Neuron (in vitro differentiated cells): ENCODE measurements at regions not wholly inside any gene's neighbourhood (a gene's known extent, or its start where the extent isn't known, plus 50 kb on each side); places are given as distances from the start of the nearest gene placed in this dataset.
"Not testable (repeated sequence)": the region's sequence is repeated elsewhere in the genome, so short reads cannot be mapped to it uniquely, and the experiment has no call there.

Experiments
- H2AFZ ChIP-seq: one replicate; pipeline ENCODE4 v1.6.1; 2013; ENCODE audit warnings: low read depth, mild to moderate bottlenecking, inconsistent platforms, low read length, moderate library complexity
- H3K27me3 ChIP-seq: one replicate; pipeline ENCODE4 v1.6.1; 2013; ENCODE audit warnings: low read length; ENCODE audit not compliant: insufficient read depth
- H3K36me3 ChIP-seq: one replicate; pipeline ENCODE4 v1.6.1; 2013; ENCODE audit warnings: low read length; ENCODE audit not compliant: insufficient read depth
- H3K4me1 ChIP-seq: one replicate; pipeline ENCODE4 v1.6.1; 2013; ENCODE audit warnings: low read length; ENCODE audit not compliant: insufficient read depth
- H3K4me3 ChIP-seq: 2 replicates; pipeline ENCODE4 v1.5.1; 2013; ENCODE audit warnings: mild to moderate bottlenecking, low read length, moderate library complexity
- H3K9me3 ChIP-seq: one replicate; pipeline ENCODE4 v1.6.1; 2013; ENCODE audit warnings: low read length

GRCh38 chr1:79705218-79705617, 698.7 kb upstream of the ADGRL4 start:
- Histone ChIP-seq H3K36me3 (no peaks in the 10 kb centered on the region), H2AFZ (no peak overlapping the region), H3K4me3 (no peak overlapping the region), H3K4me1 (no peaks in the 10 kb centered on the region), H3K27me3 (no peaks in the 10 kb centered on the region), H3K9me3 (no peaks in the 10 kb centered on the region)

- Histone ChIP-seq H3K27me3 (no peaks in the 10 kb centered on the region), H2AFZ (no peak overlapping the region), H3K4me1 (no peaks in the 10 kb centered on the region), H3K36me3 (no peaks in the 10 kb centered on the region), H3K4me3 (no peak overlapping the region), H3K9me3 (no peaks in the 10 kb centered on the region)
Observed at GRCh38 chr1:79704067-79704466, 697.5 kb upstream of the ADGRL4 start.

- not testable (repeated sequence) for H3K4me3 ChIP-seq, H3K4me1 ChIP-seq
Observed at GRCh38 chr1:79702336-79702999, 695.9 kb upstream of the ADGRL4 start.

GRCh38 chr1:79695138-79695537, 688.6 kb upstream of the ADGRL4 start:
- no peaks in the 10 kb centered on the region for H3K36me3 ChIP-seq
- peak overlapping the region; percentile 51 for H2AFZ ChIP-seq
- H3K4me1 ChIP-seq = peaks cover 4% of the 10 kb centered on the region
- H3K27me3 ChIP-seq = no peaks in the 10 kb centered on the region
- H3K4me3 ChIP-seq = no peak overlapping the region
- H3K9me3 ChIP-seq = no peaks in the 10 kb centered on the region

More at GRCh38 chr1:79702336-79702999, 695.9 kb upstream of the ADGRL4 start:
- not testable (repeated sequence) for H2AFZ ChIP-seq, H3K9me3 ChIP-seq, H3K27me3 ChIP-seq, H3K36me3 ChIP-seq

GRCh38 chr1:79694241-79694640, 687.7 kb upstream of the ADGRL4 start:
- H3K4me1 ChIP-seq = peaks cover 4% of the 10 kb centered on the region
- H2AFZ ChIP-seq = peak overlapping the region; percentile 51
- no peaks in the 10 kb centered on the region for H3K36me3 ChIP-seq
- no peak overlapping the region for H3K4me3 ChIP-seq
- H3K9me3 ChIP-seq = no peaks in the 10 kb centered on the region
- no peaks in the 10 kb centered on the region for H3K27me3 ChIP-seq

- Histone ChIP-seq H2AFZ (no peak overlapping the region), H3K36me3 (no peaks in the 10 kb centered on the region), H3K4me3 (no peak overlapping the region)
Observed at GRCh38 chr1:79693441-79694114, 687.0 kb upstream of the ADGRL4 start.

GRCh38 chr1:79692519-79692918, 686.0 kb upstream of the ADGRL4 start:
- Histone ChIP-seq H2AFZ (no peak overlapping the region), H3K9me3 (no peaks in the 10 kb centered on the region), H3K27me3 (no peaks in the 10 kb centered on the region), H3K4me1 (peaks cover 4% of the 10 kb centered on the region), H3K4me3 (no peak overlapping the region), H3K36me3 (no peaks in the 10 kb centered on the region)

More at GRCh38 chr1:79693441-79694114, 687.0 kb upstream of the ADGRL4 start:
- peaks cover 4% of the 10 kb centered on the region for H3K4me1 ChIP-seq
- no peaks in the 10 kb centered on the region for H3K27me3 ChIP-seq
- H3K9me3 ChIP-seq = no peaks in the 10 kb centered on the region

GRCh38 chr1:79688932-79689331, 682.4 kb upstream of the ADGRL4 start:
- Histone ChIP-seq H3K4me1 (no peaks in the 10 kb centered on the region), H3K36me3 (no peaks in the 10 kb centered on the region), H3K9me3 (no peaks in the 10 kb centered on the region), H2AFZ (no peak overlapping the region), H3K27me3 (no peaks in the 10 kb centered on the region), H3K4me3 (no peak overlapping the region)

- Histone ChIP-seq H3K27me3 (no peaks in the 10 kb centered on the region), H2AFZ (no peak overlapping the region), H3K36me3 (no peaks in the 10 kb centered on the region), H3K4me1 (no peaks in the 10 kb centered on the region), H3K9me3 (peaks cover 4% of the 10 kb centered on the region), H3K4me3 (no peak overlapping the region)
Observed at GRCh38 chr1:79683420-79683819, 676.9 kb upstream of the ADGRL4 start.

GRCh38 chr1:79682478-79682877, 675.9 kb upstream of the ADGRL4 start:
- Histone ChIP-seq H3K36me3 (no peaks in the 10 kb centered on the region), H3K4me3 (no peak overlapping the region), H3K9me3 (peaks cover 4% of the 10 kb centered on the region), H3K4me1 (no peaks in the 10 kb centered on the region), H2AFZ (no peak overlapping the region), H3K27me3 (no peaks in the 10 kb centered on the region)

- Histone ChIP-seq H2AFZ (no peak overlapping the region), H3K36me3 (no peaks in the 10 kb centered on the region), H3K4me3 (no peak overlapping the region)
Observed at GRCh38 chr1:79681382-79681781, 674.9 kb upstream of the ADGRL4 start.

GRCh38 chr1:79679916-79680315, 673.4 kb upstream of the ADGRL4 start:
- Histone ChIP-seq H3K9me3 (peaks cover 4% of the 10 kb centered on the region), H3K27me3 (no peaks in the 10 kb centered on the region), H3K36me3 (no peaks in the 10 kb centered on the region), H3K4me1 (no peaks in the 10 kb centered on the region), H2AFZ (no peak overlapping the region), H3K4me3 (no peak overlapping the region)

More at GRCh38 chr1:79681382-79681781, 674.9 kb upstream of the ADGRL4 start:
- Histone ChIP-seq H3K27me3 (no peaks in the 10 kb centered on the region), H3K9me3 (peaks cover 4% of the 10 kb centered on the region), H3K4me1 (no peaks in the 10 kb centered on the region)

GRCh38 chr1:79667848-79668696, 661.5 kb upstream of the ADGRL4 start:
- H3K4me1 ChIP-seq = peaks cover 11% of the 10 kb centered on the region
- no peak overlapping the region for H3K4me3 ChIP-seq
- H3K27me3 ChIP-seq = no peaks in the 10 kb centered on the region
- no peak overlapping the region for H2AFZ ChIP-seq
- no peaks in the 10 kb centered on the region for H3K36me3 ChIP-seq
- H3K9me3 ChIP-seq = no peaks in the 10 kb centered on the region
